H9 (cell line): ENCODE measurements at regions not wholly inside any gene's neighbourhood (a gene's known extent, or its start where the extent isn't known, plus 50 kb on each side); places are given as distances from the start of the nearest gene placed in this dataset.

Source experiments
- DNase-seq: peaks from one replicate; pipeline ENCODE4 v3.0.0-alpha.2; 2017
- H2AFZ ChIP-seq: one replicate; pipeline ENCODE4 v1.6.1; 2013; ENCODE audit warnings: mild to moderate bottlenecking, low read length, control low read depth, moderate library complexity
- H2AK5ac ChIP-seq: 2 replicates; pipeline ENCODE4 v1.6.1; 2013; ENCODE audit warnings: low read length, control low read depth, mixed read lengths; ENCODE audit not compliant: insufficient read length
- H2BK120ac ChIP-seq: one replicate; pipeline ENCODE4 v1.6.1; 2013; ENCODE audit warnings: low read depth, mild to moderate bottlenecking, low read length, control low read depth, inconsistent platforms; ENCODE audit not compliant: poor library complexity, severe bottlenecking
- H2BK12ac ChIP-seq: 2 replicates; pipeline ENCODE4 v1.6.1; 2013; ENCODE audit warnings: low read length, control low read depth, mixed read lengths, low read depth; ENCODE audit not compliant: insufficient read length
- H2BK15ac ChIP-seq: 2 replicates; pipeline ENCODE4 v1.6.1; 2013; ENCODE audit warnings: low read depth, low read length, control low read depth
- H2BK20ac ChIP-seq: one replicate; pipeline ENCODE4 v1.6.1; 2013; ENCODE audit warnings: low read depth, mild to moderate bottlenecking, low read length, control low read depth, inconsistent platforms; ENCODE audit not compliant: poor library complexity, severe bottlenecking
- H2BK5ac ChIP-seq: 2 replicates; pipeline ENCODE4 v1.6.1; 2013; ENCODE audit warnings: low read length, control low read depth, mixed read lengths; ENCODE audit not compliant: insufficient read length
- H3K14ac ChIP-seq: 2 replicates; pipeline ENCODE4 v1.6.1; 2013; ENCODE audit warnings: low read length, control low read depth; ENCODE audit not compliant: insufficient read depth
- H3K18ac ChIP-seq: 2 replicates; pipeline ENCODE4 v1.6.1; 2013; ENCODE audit warnings: low read depth, mild to moderate bottlenecking, mixed read lengths, low read length, control low read depth; ENCODE audit not compliant: insufficient read length
- H3K23ac ChIP-seq: 2 replicates; pipeline ENCODE4 v1.6.1; 2013; ENCODE audit warnings: low read length, control low read depth, mixed read lengths, low read depth; ENCODE audit not compliant: insufficient read length
- H3K23me2 ChIP-seq: 2 replicates; pipeline ENCODE4 v1.6.1; 2013; ENCODE audit warnings: low read depth, mild to moderate bottlenecking, mixed read lengths, low read length, control low read depth; ENCODE audit not compliant: insufficient read length, poor library complexity, severe bottlenecking
- H3K27ac ChIP-seq: 2 replicates; pipeline ENCODE4 v1.5.1; 2013; ENCODE audit warnings: low read length, control low read depth, mixed read lengths, low read depth; ENCODE audit not compliant: insufficient read length
- H3K27me3 ChIP-seq: 2 replicates; pipeline ENCODE4 v1.6.1; 2013; ENCODE audit warnings: low read length, control low read depth, inconsistent platforms; ENCODE audit not compliant: insufficient read depth
- H3K4ac ChIP-seq: 2 replicates; pipeline ENCODE4 v1.6.1; 2013; ENCODE audit warnings: low read depth, mild to moderate bottlenecking, control low read depth, inconsistent platforms, low read length, moderate library complexity
- H3K4me1 ChIP-seq: 2 replicates; pipeline ENCODE4 v1.6.1; 2013; ENCODE audit warnings: low read length, control low read depth, inconsistent platforms; ENCODE audit not compliant: insufficient read depth
- H3K4me2 ChIP-seq: 2 replicates; pipeline ENCODE4 v1.6.1; 2013; ENCODE audit warnings: low read length, control low read depth, mixed read lengths; ENCODE audit not compliant: insufficient read length, insufficient read depth
- H3K56ac ChIP-seq: 2 replicates; pipeline ENCODE4 v1.6.1; 2013; ENCODE audit warnings: low read depth, mild to moderate bottlenecking, mixed read lengths, low read length, control low read depth; ENCODE audit not compliant: insufficient read length
- H3K79me1 ChIP-seq: 2 replicates; pipeline ENCODE4 v1.6.1; 2013; ENCODE audit warnings: low read depth, mild to moderate bottlenecking, moderate library complexity, low read length, control low read depth, inconsistent platforms; ENCODE audit not compliant: insufficient read depth, poor library complexity, severe bottlenecking
- H3K79me2 ChIP-seq: 2 replicates; pipeline ENCODE4 v1.6.1; 2013; ENCODE audit warnings: low read length, control low read depth, inconsistent platforms; ENCODE audit not compliant: insufficient read depth
- H3K9ac ChIP-seq: 2 replicates; pipeline ENCODE4 v1.6.1; 2013; ENCODE audit warnings: low read length, control low read depth, mixed read lengths; ENCODE audit not compliant: insufficient read length; ENCODE audit errors: extremely low read depth
- H3K9me3 ChIP-seq: one replicate; pipeline ENCODE4 v1.6.1; 2013; ENCODE audit warnings: low read depth, low read length, inconsistent platforms; ENCODE audit not compliant: control insufficient read depth
- H3T11ph ChIP-seq: one replicate; pipeline ENCODE4 v1.6.1; 2013; ENCODE audit warnings: mild to moderate bottlenecking, low read length, control low read depth, inconsistent platforms
- H4K20me1 ChIP-seq: one replicate; pipeline ENCODE4 v1.6.1; 2013; ENCODE audit not compliant: control insufficient read depth, insufficient read length, insufficient read depth
- H4K5ac ChIP-seq: 2 replicates; pipeline ENCODE4 v1.6.1; 2013; ENCODE audit warnings: low read depth, mild to moderate bottlenecking, mixed read lengths, low read length, control low read depth; ENCODE audit not compliant: insufficient read length
- H4K8ac ChIP-seq: replicated peaks from 2 replicates; pipeline ENCODE4 v1.6.1; 2013; ENCODE audit warnings: low read length, control low read depth, mixed read lengths, low read depth; ENCODE audit not compliant: insufficient read length
- H4K91ac ChIP-seq: 2 replicates; pipeline ENCODE4 v1.6.1; 2013; ENCODE audit warnings: low read depth, mild to moderate bottlenecking, moderate library complexity, mixed read lengths, low read length, control low read depth; ENCODE audit not compliant: insufficient read length
- H3K27ac Mint-ChIP-seq, 3 experiments: 2 replicates in 2 of 3; 3 replicates in 1 of 3; pipeline ENCODE4 v1.8.0; 2020 to 2021; ENCODE audit warnings: mixed read lengths in 3 of 3, mild to moderate bottlenecking in 1 of 3, moderate library complexity in 1 of 3
- H3K27me3 Mint-ChIP-seq: 2 replicates; pipeline ENCODE4 v1.8.0; 2021; ENCODE audit warnings: low read depth, mild to moderate bottlenecking, moderate library complexity, mixed read lengths
- H3K36me3 Mint-ChIP-seq, 3 experiments: 2 replicates in 2 of 3; 3 replicates in 1 of 3; pipeline ENCODE4 v1.8.0; 2020 to 2021; ENCODE audit warnings: low read depth in 3 of 3, mixed read lengths in 3 of 3; ENCODE audit not compliant: insufficient read depth in 1 of 3
- H3K4me1 Mint-ChIP-seq, 2 experiments: 2 replicates each; pipeline ENCODE4 v1.8.0; 2020; ENCODE audit warnings: mixed read lengths in 2 of 2
- H3K4me3 Mint-ChIP-seq, 2 experiments: 2 replicates in 1 of 2; 3 replicates in 1 of 2; pipeline ENCODE4 v1.8.0; 2020 to 2021; ENCODE audit warnings: mild to moderate bottlenecking in 2 of 2, mixed read lengths in 2 of 2, moderate library complexity in 1 of 2
- H3K9me3 Mint-ChIP-seq, 2 experiments: 2 replicates in 1 of 2; 3 replicates in 1 of 2; pipeline ENCODE4 v1.8.0; 2020; ENCODE audit warnings: mild to moderate bottlenecking in 2 of 2, mixed read lengths in 2 of 2, moderate library complexity in 1 of 2
- WGBS: extraction: QIAGEN DNeasy Blood & Tissue Kit; methylation state at CpG from one replicate; pipeline ENCODE4 v1.1.7; 2013; ENCODE audit warnings: missing lambda C conversion rate, low lambda C conversion rate, mixed read lengths; ENCODE audit not compliant: insufficient read length; ENCODE audit errors: extremely low coverage; 5-methylcytosine and 5-hydroxymethylcytosine counted together
- TF ChIP-seq, protein P1 (sequence below): fragments of 200-600 bp; sonication (generic); conservative IDR thresholded peaks from 3 replicates; pipeline ENCODE4 v1.8.0; 2021; ENCODE audit warnings: antibody characterized with exemption, mild to moderate bottlenecking

DNA sequence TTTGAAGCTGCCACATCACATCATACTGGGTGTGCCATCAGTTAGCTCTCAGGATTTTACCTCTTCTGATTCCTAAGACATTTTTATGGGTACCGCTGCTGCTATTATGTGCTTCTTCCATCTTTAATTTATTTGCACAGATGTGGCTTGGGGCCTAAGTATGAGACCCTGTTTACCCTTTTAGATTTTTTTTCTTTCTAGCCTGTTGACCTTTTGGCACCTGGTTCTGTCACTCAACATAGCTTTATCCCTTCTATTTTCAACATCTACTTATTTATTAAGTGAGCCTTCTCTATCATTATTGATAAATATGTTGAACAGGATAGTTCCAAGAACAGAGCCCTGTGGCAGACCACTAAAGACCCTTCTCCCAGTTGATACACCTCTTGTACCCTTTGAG is 57.0 kb downstream of the TET3 start:
- Mint-ChIP-seq H3K4me1 (peaks cover 29 to 38% of the 10 kb centered on the region in 2 experiments), H3K9me3 (no peaks in the 10 kb centered on the region), H3K27ac (no peak overlapping the region), H3K27me3 (no peaks in the 10 kb centered on the region), H3K36me3 (peaks cover under 1 to 4% (median 2%) of the 10 kb centered on the region in 3 experiments; a peak in 5 of 7 replicates), H3K4me3 (no peak overlapping the region)
- H3T11ph ChIP-seq, result no peak overlapping the region
- TF ChIP-seq, protein P1, sequence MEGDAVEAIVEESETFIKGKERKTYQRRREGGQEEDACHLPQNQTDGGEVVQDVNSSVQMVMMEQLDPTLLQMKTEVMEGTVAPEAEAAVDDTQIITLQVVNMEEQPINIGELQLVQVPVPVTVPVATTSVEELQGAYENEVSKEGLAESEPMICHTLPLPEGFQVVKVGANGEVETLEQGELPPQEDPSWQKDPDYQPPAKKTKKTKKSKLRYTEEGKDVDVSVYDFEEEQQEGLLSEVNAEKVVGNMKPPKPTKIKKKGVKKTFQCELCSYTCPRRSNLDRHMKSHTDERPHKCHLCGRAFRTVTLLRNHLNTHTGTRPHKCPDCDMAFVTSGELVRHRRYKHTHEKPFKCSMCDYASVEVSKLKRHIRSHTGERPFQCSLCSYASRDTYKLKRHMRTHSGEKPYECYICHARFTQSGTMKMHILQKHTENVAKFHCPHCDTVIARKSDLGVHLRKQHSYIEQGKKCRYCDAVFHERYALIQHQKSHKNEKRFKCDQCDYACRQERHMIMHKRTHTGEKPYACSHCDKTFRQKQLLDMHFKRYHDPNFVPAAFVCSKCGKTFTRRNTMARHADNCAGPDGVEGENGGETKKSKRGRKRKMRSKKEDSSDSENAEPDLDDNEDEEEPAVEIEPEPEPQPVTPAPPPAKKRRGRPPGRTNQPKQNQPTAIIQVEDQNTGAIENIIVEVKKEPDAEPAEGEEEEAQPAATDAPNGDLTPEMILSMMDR, result no peak
- no peak overlapping the region for H3K14ac ChIP-seq
- no peak overlapping the region for H3K18ac ChIP-seq
- no peak for DNase-seq
- H3K27ac ChIP-seq, result no peak overlapping the region
- H3K79me1 ChIP-seq, result no peaks in the 10 kb centered on the region
- no peaks in the 10 kb centered on the region for H3K27me3 ChIP-seq
- no peak overlapping the region for H2BK120ac ChIP-seq
- H3K56ac ChIP-seq, result no peak overlapping the region
- H4K91ac ChIP-seq, result no peak overlapping the region
- no peak overlapping the region for H3K23ac ChIP-seq
- no peak overlapping the region for H3K4ac ChIP-seq
- H2BK20ac ChIP-seq, result no peak overlapping the region
- no peak overlapping the region for H3K4me2 ChIP-seq
- no peak overlapping the region for H3K9ac ChIP-seq
- H4K8ac ChIP-seq, result no peak overlapping the region
- H2AK5ac ChIP-seq, result no peak overlapping the region
- H2BK12ac ChIP-seq, result no peak overlapping the region
- H3K23me2 ChIP-seq, result no peaks in the 10 kb centered on the region
- no peaks in the 10 kb centered on the region for H3K9me3 ChIP-seq
- peaks cover 9% of the 10 kb centered on the region; the same call in 1 of the 2 replicates for H3K4me1 ChIP-seq
- no peak overlapping the region for H2BK5ac ChIP-seq
- H2BK15ac ChIP-seq, result no peak overlapping the region
- no CpG with 5 or more reads among the region's 1 CpG for WGBS
- no peaks in the 10 kb centered on the region; the same call in 1 of the 2 replicates for H3K79me2 ChIP-seq
- H2AFZ ChIP-seq, result no peak overlapping the region
- no peak overlapping the region for H4K5ac ChIP-seq
- no peaks in the 10 kb centered on the region for H4K20me1 ChIP-seq
